ENCODE measurements at regions not wholly inside any gene's neighbourhood (a gene's known extent, or its start where the extent isn't known, plus 50 kb on each side); places are given as distances from the start of the nearest gene placed in this dataset.

- TF ChIP-seq PATZ1 (CRISPR knock-in tag; IDR thresholded peaks at IDR 0.05; ENCODE audit: borderline replicate concordance) (no peak), CREB5 (CRISPR knock-in tag; IDR thresholded peaks at IDR 0.05; ENCODE audit: low read depth) (no peak), ZFP3 (CRISPR knock-in tag; IDR thresholded peaks at IDR 0.05) (no peak), ZNF70 (CRISPR knock-in tag; IDR thresholded peaks at IDR 0.05) (no peak), ZC3H10 (CRISPR knock-in tag; IDR thresholded peaks at IDR 0.05) (no peak), ZNF8 (CRISPR knock-in tag; IDR thresholded peaks at IDR 0.05) (no peak), CSRNP3 (CRISPR knock-in tag; IDR thresholded peaks at IDR 0.05) (no peak), ARNTL (CRISPR knock-in tag; IDR thresholded peaks at IDR 0.05; ENCODE audit: borderline replicate concordance, low read depth) (no peak), RARB (CRISPR knock-in tag; IDR thresholded peaks at IDR 0.05) (no peak), TOX (CRISPR knock-in tag; IDR thresholded peaks at IDR 0.05; ENCODE audit: borderline replicate concordance) (no peak), BACH2 (CRISPR knock-in tag; IDR thresholded peaks at IDR 0.05; ENCODE audit: borderline replicate concordance) (no peak), CSDC2 (CRISPR knock-in tag; IDR thresholded peaks at IDR 0.05) (no peak)
These were observed 98.6 kb downstream of the BCL2L11 start for GRCh38 chr2:111219285-111219684.

Data from SK-N-SH treated with all-trans-retinoic acid at 6 μM for 48 hours (cell line).